GM12878 (cell line): ENCODE measurements at regions not wholly inside any gene's neighbourhood (a gene's known extent, or its start where the extent isn't known, plus 50 kb on each side); places are given as distances from the start of the nearest gene placed in this dataset.

Source experiments
- ATAC-seq: fragments of 200-7000 bp; cut with Tn5 transposase; 3 replicates; pipeline ENCODE4 v1.9.1; 2020; ENCODE audit warnings: mild to moderate bottlenecking, moderate library complexity
- BruUV-seq: library from RNA; stranded (reverse); fragments of 400-500 nt; replicated peaks from 2 replicates; lab custom pipeline; 2021; lab: Mats Ljungman, UMichigan
- CTCF ChIA-PET: fragments of 300-600 bp; sonication (Branson Sonifier 250); formaldehyde crosslinking; extraction: SDS; loops from one replicate; lab custom pipeline; 2021; ENCODE audit warnings: inconsistent platforms; lab: Yijun Ruan, JAX
- POLR2A ChIA-PET: fragments of 350-600 bp; formaldehyde crosslinking; extraction: SDS; loops from one replicate; lab custom pipeline; 2021; ENCODE audit warnings: inconsistent platforms; lab: Charles Lee
- RAD21 ChIA-PET: fragments of 300-600 bp; sonication (Branson Sonifier 250); formaldehyde crosslinking; loops from one replicate; lab custom pipeline; 2023; ENCODE audit warnings: antibody characterized with exemption; ENCODE audit not compliant: unreplicated experiment; lab: Charles Lee
- SMC1A ChIA-PET: fragments of 300-600 bp; sonication (Branson Sonifier 250); formaldehyde crosslinking; loops from one replicate; lab custom pipeline; 2023; ENCODE audit not compliant: unreplicated experiment, uncharacterized antibody; lab: Charles Lee
- DNase-seq: peaks from one replicate; pipeline ENCODE4 v3.0.0-alpha.2; 2011; ENCODE audit warnings: low read depth, low spot score
- FAIRE-seq: peaks from 3 replicates; lab custom pipeline; 2011; peaks lifted over from hg19 to GRCh38; lab: Jason Lieb, UNC
- H2AFZ ChIP-seq: 2 replicates; pipeline ENCODE4 v1.6.0; 2011; ENCODE audit warnings: low read depth, low read length, control low read depth; ENCODE audit not compliant: control insufficient read depth
- H3K27ac ChIP-seq: 2 replicates; pipeline ENCODE4 v1.5.1; 2011; ENCODE audit warnings: control low read depth; ENCODE audit not compliant: control insufficient read depth, insufficient read depth
- H3K27me3 ChIP-seq, 2 experiments: replicated peaks in 1 of 2; 2 replicates each; pipeline versions ENCODE4 v1.6.0 to v1.6.1; 2011; ENCODE audit warnings: low read length in 1 of 2; ENCODE audit not compliant: control insufficient read depth in 2 of 2, insufficient read depth in 2 of 2
- H3K36me3 ChIP-seq, 2 experiments: 2 replicates each; pipeline ENCODE4 v1.5.1; 2011; ENCODE audit warnings: low read length in 1 of 2; ENCODE audit not compliant: control insufficient read depth in 2 of 2, insufficient read depth in 2 of 2
- H3K4me1 ChIP-seq: 2 replicates; pipeline ENCODE4 v1.6.1; 2011; ENCODE audit warnings: mild to moderate bottlenecking, low read length, moderate library complexity, mixed read lengths; ENCODE audit not compliant: control insufficient read depth, insufficient read depth
- H3K4me2 ChIP-seq: 2 replicates; pipeline ENCODE4 v1.6.0; 2011; ENCODE audit warnings: control low read depth; ENCODE audit not compliant: control insufficient read depth, insufficient read depth
- H3K4me3 ChIP-seq: fragments of 200-600 bp; sonication (generic); 2 replicates; pipeline ENCODE4 v1.5.1; 2016
- H3K79me2 ChIP-seq: 2 replicates; pipeline ENCODE4 v1.6.0; 2011; ENCODE audit warnings: low read length; ENCODE audit not compliant: control insufficient read depth, insufficient read depth
- H3K9ac ChIP-seq: 2 replicates; pipeline ENCODE4 v1.8.0; 2011; ENCODE audit warnings: low read length, control low read depth, mixed read lengths; ENCODE audit not compliant: control insufficient read depth, insufficient read depth
- H3K9me3 ChIP-seq: replicated peaks from 3 replicates; pipeline ENCODE4 v1.5.1; 2011; ENCODE audit warnings: mild to moderate bottlenecking, low read length; ENCODE audit not compliant: control insufficient read depth, insufficient read depth
- H4K20me1 ChIP-seq: 2 replicates; pipeline ENCODE4 v1.6.0; 2011; ENCODE audit not compliant: control insufficient read depth, insufficient read depth
- BHLHE40 ChIP-seq, 2 experiments: fragments of 450-650 bp in 1 of 2; IDR thresholded peaks; 2 replicates each; pipeline ENCODE4 v1.6.1; 2011 to 2017; ENCODE audit warnings: low read depth in 2 of 2, borderline replicate concordance in 1 of 2, improper control_type of control experiment in 1 of 2, low read length in 1 of 2, mild to moderate bottlenecking in 1 of 2
- EGR1 ChIP-seq, 2 experiments: IDR thresholded peaks; 1 replicate in 1 of 2; 2 replicates in 1 of 2; pipeline ENCODE4 v1.6.1; 2011 to 2012; ENCODE audit warnings: low read depth in 2 of 2, low read length in 2 of 2, borderline replicate concordance in 1 of 2, mild to moderate bottlenecking in 1 of 2, moderate library complexity in 1 of 2
- FOS ChIP-seq: IDR thresholded peaks from 3 replicates; pipeline ENCODE4 v1.6.1; 2011; ENCODE audit warnings: borderline replicate concordance; ENCODE audit not compliant: insufficient read length; ENCODE audit errors: extremely low read depth
- GATAD2B ChIP-seq: fragments of 450-650 bp; conservative IDR thresholded peaks from 2 replicates; pipeline ENCODE4 v1.6.1; 2017; ENCODE audit warnings: low read depth, mild to moderate bottlenecking, moderate library complexity
- HDGF ChIP-seq: fragments of 450-650 bp; IDR thresholded peaks from 2 replicates; pipeline ENCODE4 v1.6.1; 2016; ENCODE audit warnings: antibody characterized with exemption
- KAT2A ChIP-seq: conservative IDR thresholded peaks from 2 replicates; pipeline ENCODE4 v1.6.1; 2011; ENCODE audit warnings: low read depth, low read length; ENCODE audit not compliant: control insufficient read depth
- NFIC ChIP-seq: IDR thresholded peaks from 2 replicates; pipeline ENCODE4 v1.6.1; 2012; ENCODE audit warnings: low read depth, mild to moderate bottlenecking, inconsistent platforms, low read length, moderate library complexity
- NFYA ChIP-seq: IDR thresholded peaks from 2 replicates; pipeline ENCODE4 v1.6.1; 2011; ENCODE audit warnings: low read depth, mild to moderate bottlenecking, low read length, improper control_type of control experiment, borderline replicate concordance
- NFYB ChIP-seq: IDR thresholded peaks from 2 replicates; pipeline ENCODE4 v1.6.1; 2011; ENCODE audit warnings: low read depth, mild to moderate bottlenecking, low read length, improper control_type of control experiment, moderate library complexity; ENCODE audit not compliant: insufficient read depth
- NR2C2 ChIP-seq: IDR thresholded peaks from 2 replicates; pipeline ENCODE4 v1.6.1; 2011; ENCODE audit warnings: borderline replicate concordance, low read depth; ENCODE audit not compliant: control insufficient read depth, insufficient read length
- RFX5 ChIP-seq: IDR thresholded peaks from 2 replicates; pipeline ENCODE4 v1.6.1; 2011; ENCODE audit warnings: low read depth, low read length, improper control_type of control experiment
- RUNX3 ChIP-seq: IDR thresholded peaks from 2 replicates; pipeline ENCODE4 v1.6.1; 2012; ENCODE audit warnings: low read length, inconsistent platforms
- SMAD1 ChIP-seq: fragments of 450-650 bp; IDR thresholded peaks from 2 replicates; pipeline ENCODE4 v1.6.1; 2018; ENCODE audit warnings: mild to moderate bottlenecking, low read depth; ENCODE audit not compliant: partially characterized antibody
- SUPT20H ChIP-seq: IDR thresholded peaks from 2 replicates; pipeline ENCODE4 v1.6.1; 2011; ENCODE audit warnings: low read depth, mild to moderate bottlenecking, low read length, moderate library complexity, borderline replicate concordance; ENCODE audit not compliant: control insufficient read depth
- YY1 ChIP-seq: IDR thresholded peaks from 2 replicates; pipeline ENCODE4 v1.6.1; 2011; ENCODE audit warnings: low read depth, mild to moderate bottlenecking, low read length
- WGBS: methylation state at CpG from one replicate; pipeline ENCODE4 v1.1.6; 2016; ENCODE audit warnings: low lambda C conversion rate; ENCODE audit not compliant: insufficient replicate concordance, insufficient coverage; ENCODE audit errors: missing lambda C conversion rate; 5-methylcytosine and 5-hydroxymethylcytosine counted together
- in situ Hi-C: fragments of 300-500 bp; cut with MboI; formaldehyde crosslinking; loops from 9 replicates; pipeline ENCODE4 v1.14.3; 2018; ENCODE audit warnings: mixed read lengths
- intact Hi-C: fragments of 100-400 bp; cut with micrococcal nuclease; formaldehyde crosslinking; loops from one replicate; pipeline ENCODE4 v1.14.2; 2022; ENCODE audit not compliant: unreplicated experiment
- TF ChIP-seq, protein P1 (sequence below): fragments of 450-650 bp; IDR thresholded peaks from 2 replicates; pipeline ENCODE4 v1.6.1; 2017; ENCODE audit warnings: mild to moderate bottlenecking
- TF ChIP-seq, protein P2 (sequence below): fragments of 450-650 bp; IDR thresholded peaks from 2 replicates; pipeline ENCODE4 v1.6.1; 2018; ENCODE audit warnings: mild to moderate bottlenecking, low read depth, moderate library complexity; ENCODE audit not compliant: partially characterized antibody
- TF ChIP-seq, protein P3 (sequence below): fragments of 450-650 bp; IDR thresholded peaks from 2 replicates; pipeline ENCODE4 v1.6.1; 2016; ENCODE audit warnings: mild to moderate bottlenecking

DNA sequence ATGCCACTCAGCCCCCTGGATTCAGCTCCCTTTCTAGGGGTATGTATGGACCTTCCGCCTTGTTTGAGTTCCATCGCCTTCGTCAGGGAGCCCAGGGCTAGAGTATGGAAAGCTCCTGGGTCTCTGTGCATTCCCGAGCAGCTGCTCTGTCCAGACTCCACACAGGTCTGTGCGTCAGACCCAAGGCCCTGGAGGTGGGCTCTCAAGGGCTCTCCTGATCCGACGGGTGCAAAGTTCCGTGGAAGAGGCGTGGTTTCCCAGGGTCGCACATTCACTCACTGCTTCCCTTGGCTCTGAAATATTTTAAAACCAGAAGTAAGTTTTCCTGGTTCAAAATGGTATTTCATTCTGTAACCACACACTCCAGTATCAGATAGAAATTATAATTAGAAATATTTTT is 863.2 kb downstream of the TRIML1 start:
- no peak for TF ChIP-seq HDGF
- TF ChIP-seq BHLHE40 (IDR thresholded peaks at IDR 0.05; ENCODE audit: borderline replicate concordance in 1 of 2, low read depth in 2 of 2, low read length in 1 of 2), result no peak
- no peak for TF ChIP-seq FOS
- no peak for TF ChIP-seq KAT2A
- no peak for TF ChIP-seq YY1
- TF ChIP-seq NFYA, result no peak
- no peak for TF ChIP-seq NR2C2
- TF ChIP-seq SMAD1, result no peak
- no peak for TF ChIP-seq SUPT20H
- TF ChIP-seq, protein P1, sequence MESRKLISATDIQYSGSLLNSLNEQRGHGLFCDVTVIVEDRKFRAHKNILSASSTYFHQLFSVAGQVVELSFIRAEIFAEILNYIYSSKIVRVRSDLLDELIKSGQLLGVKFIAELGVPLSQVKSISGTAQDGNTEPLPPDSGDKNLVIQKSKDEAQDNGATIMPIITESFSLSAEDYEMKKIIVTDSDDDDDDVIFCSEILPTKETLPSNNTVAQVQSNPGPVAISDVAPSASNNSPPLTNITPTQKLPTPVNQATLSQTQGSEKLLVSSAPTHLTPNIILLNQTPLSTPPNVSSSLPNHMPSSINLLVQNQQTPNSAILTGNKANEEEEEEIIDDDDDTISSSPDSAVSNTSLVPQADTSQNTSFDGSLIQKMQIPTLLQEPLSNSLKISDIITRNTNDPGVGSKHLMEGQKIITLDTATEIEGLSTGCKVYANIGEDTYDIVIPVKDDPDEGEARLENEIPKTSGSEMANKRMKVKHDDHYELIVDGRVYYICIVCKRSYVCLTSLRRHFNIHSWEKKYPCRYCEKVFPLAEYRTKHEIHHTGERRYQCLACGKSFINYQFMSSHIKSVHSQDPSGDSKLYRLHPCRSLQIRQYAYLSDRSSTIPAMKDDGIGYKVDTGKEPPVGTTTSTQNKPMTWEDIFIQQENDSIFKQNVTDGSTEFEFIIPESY, result no peak
- TF ChIP-seq, protein P2, sequence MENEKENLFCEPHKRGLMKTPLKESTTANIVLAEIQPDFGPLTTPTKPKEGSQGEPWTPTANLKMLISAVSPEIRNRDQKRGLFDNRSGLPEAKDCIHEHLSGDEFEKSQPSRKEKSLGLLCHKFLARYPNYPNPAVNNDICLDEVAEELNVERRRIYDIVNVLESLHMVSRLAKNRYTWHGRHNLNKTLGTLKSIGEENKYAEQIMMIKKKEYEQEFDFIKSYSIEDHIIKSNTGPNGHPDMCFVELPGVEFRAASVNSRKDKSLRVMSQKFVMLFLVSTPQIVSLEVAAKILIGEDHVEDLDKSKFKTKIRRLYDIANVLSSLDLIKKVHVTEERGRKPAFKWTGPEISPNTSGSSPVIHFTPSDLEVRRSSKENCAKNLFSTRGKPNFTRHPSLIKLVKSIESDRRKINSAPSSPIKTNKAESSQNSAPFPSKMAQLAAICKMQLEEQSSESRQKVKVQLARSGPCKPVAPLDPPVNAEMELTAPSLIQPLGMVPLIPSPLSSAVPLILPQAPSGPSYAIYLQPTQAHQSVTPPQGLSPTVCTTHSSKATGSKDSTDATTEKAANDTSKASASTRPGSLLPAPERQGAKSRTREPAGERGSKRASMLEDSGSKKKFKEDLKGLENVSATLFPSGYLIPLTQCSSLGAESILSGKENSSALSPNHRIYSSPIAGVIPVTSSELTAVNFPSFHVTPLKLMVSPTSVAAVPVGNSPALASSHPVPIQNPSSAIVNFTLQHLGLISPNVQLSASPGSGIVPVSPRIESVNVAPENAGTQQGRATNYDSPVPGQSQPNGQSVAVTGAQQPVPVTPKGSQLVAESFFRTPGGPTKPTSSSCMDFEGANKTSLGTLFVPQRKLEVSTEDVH, result no peak
- no peak for TF ChIP-seq NFYB
- no peak for TF ChIP-seq RUNX3
- TF ChIP-seq RFX5, result no peak
- no peak for TF ChIP-seq NFIC
- TF ChIP-seq, protein P3, sequence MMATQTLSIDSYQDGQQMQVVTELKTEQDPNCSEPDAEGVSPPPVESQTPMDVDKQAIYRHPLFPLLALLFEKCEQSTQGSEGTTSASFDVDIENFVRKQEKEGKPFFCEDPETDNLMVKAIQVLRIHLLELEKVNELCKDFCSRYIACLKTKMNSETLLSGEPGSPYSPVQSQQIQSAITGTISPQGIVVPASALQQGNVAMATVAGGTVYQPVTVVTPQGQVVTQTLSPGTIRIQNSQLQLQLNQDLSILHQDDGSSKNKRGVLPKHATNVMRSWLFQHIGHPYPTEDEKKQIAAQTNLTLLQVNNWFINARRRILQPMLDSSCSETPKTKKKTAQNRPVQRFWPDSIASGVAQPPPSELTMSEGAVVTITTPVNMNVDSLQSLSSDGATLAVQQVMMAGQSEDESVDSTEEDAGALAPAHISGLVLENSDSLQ, result no peak
- TF ChIP-seq EGR1 (IDR thresholded peaks at IDR 0.05; ENCODE audit: borderline replicate concordance in 1 of 2, low read depth in 2 of 2, low read length in 2 of 2), result no peak
- no peak for TF ChIP-seq GATAD2B
- ChIA-PET POLR2A (no interaction called here), CTCF (no interaction called here), RAD21 (no interaction called here), SMC1A (no interaction called here)
- DNase-seq, result no peak
- H3K4me3 ChIP-seq, result no peak overlapping the region
- ATAC-seq, result no peak
- H3K4me1 ChIP-seq, result no peaks in the 10 kb centered on the region
- FAIRE-seq, result no peak
- no peaks in the 10 kb centered on the region for H3K36me3 ChIP-seq
- intact Hi-C loops (no loop called here), in situ Hi-C loops (no loop called here)
- no peaks in the 10 kb centered on the region for H4K20me1 ChIP-seq
- H3K27me3 ChIP-seq, result no peaks in the 10 kb centered on the region
- WGBS, result 57% methylated on average over 10 of the region's 10 CpGs
- H3K27ac ChIP-seq, result no peak overlapping the region
- no TSS peak for BruUV-seq
- H3K9ac ChIP-seq, result no peak overlapping the region
- no peaks in the 10 kb centered on the region for H3K79me2 ChIP-seq
- H3K9me3 ChIP-seq, result no peaks in the 10 kb centered on the region; the same call in 2 of the 3 replicates
- H2AFZ ChIP-seq, result no peak overlapping the region
- H3K4me2 ChIP-seq, result no peak overlapping the region
